Mesodermal cell (in vitro differentiated cells): ENCODE measurements at regions not wholly inside any gene's neighbourhood (a gene's known extent, or its start where the extent isn't known, plus 50 kb on each side); places are given as distances from the start of the nearest gene placed in this dataset.
A peak's percentile ranks its signal among the peaks of the same experiment; 100 is the strongest.
"Not testable (repeated sequence)": the region's sequence is repeated elsewhere in the genome, so short reads cannot be mapped to it uniquely, and the experiment has no call there.

Experiments used
- H3K27ac ChIP-seq: 2 replicates; pipeline ENCODE4 v1.7.0; 2013; ENCODE audit warnings: mild to moderate bottlenecking, low read depth, low read length, moderate library complexity; ENCODE audit not compliant: severe bottlenecking
- H3K36me3 ChIP-seq: 2 replicates; pipeline ENCODE4 v1.7.1; 2013; ENCODE audit warnings: mild to moderate bottlenecking, low read length, moderate library complexity; ENCODE audit not compliant: control insufficient read depth, insufficient read depth
- H3K4me1 ChIP-seq: one replicate; pipeline ENCODE4 v1.7.1; 2013; ENCODE audit warnings: mild to moderate bottlenecking, low read length; ENCODE audit not compliant: insufficient read depth, control insufficient read depth, poor library complexity, severe bottlenecking
- H3K4me3 ChIP-seq: 2 replicates; pipeline ENCODE4 v1.7.0; 2013; ENCODE audit warnings: low read length, control low read depth, mild to moderate bottlenecking; ENCODE audit not compliant: insufficient read depth, poor library complexity, severe bottlenecking; ENCODE audit errors: extremely low read depth
- H3K9me3 ChIP-seq: 2 replicates; pipeline ENCODE4 v1.7.1; 2013; ENCODE audit warnings: mild to moderate bottlenecking, low read length, moderate library complexity; ENCODE audit not compliant: control insufficient read depth
- WGBS, 2 experiments: methylation state at CpG; one replicate each; pipeline ENCODE4 v1.1.5; 2013; ENCODE audit warnings: missing lambda C conversion rate in 2 of 2; ENCODE audit not compliant: insufficient coverage in 2 of 2; 5-methylcytosine and 5-hydroxymethylcytosine counted together

DNA sequence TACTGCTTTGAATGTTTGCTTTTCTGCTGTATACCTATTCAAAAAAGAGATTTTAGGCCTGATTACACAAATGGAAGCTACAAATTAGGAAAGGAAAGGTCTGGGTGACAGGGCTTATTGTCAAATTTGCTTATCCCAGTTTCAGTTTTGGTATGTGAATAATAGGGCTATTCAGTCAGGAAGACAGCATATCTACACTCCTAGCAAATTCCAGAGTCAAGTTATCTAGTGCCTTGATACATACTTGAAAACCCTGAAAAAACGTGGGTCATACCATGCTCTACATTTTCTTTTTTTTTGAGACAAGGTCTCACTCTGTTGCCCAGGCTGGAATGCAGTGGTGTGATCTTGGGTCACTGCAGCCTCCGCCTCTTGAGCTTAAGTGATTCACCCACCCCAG lies 59.2 kb upstream of the CCDC180 start:
- peak overlapping the region; percentile 57 for H3K27ac ChIP-seq
- not testable (repeated sequence) for H3K36me3 ChIP-seq, H3K4me1 ChIP-seq, H3K9me3 ChIP-seq, H3K4me3 ChIP-seq
- 75 to 85% methylated on average over 2 of the region's 2 CpGs for WGBS, 2 experiments

DNA sequence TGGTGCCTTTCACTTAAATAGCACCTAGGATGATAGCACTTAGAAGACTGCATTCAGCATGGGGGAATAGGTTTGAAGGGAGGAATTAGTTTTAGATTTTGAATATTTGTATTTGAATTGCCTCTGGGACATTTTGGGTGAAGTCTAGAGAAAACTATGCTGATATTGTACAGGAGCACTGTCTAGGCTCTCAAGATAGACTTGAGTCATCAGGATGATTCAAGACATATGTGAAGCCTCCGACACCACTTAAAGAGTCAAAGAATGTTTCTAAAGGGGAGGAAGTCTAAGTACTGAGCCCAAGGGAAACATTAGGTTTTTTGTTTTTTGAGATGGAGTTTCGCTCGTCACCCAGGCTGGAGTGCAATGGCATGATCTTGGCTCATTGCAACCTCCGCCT lies 63.9 kb upstream of the CCDC180 start:
- H3K9me3 ChIP-seq: no peaks in the 10 kb centered on the region
- 100% methylated on average over 1 of the region's 4 CpGs for WGBS, 2 experiments
- H3K4me1 ChIP-seq: peaks cover 9% of the 10 kb centered on the region
- no peak overlapping the region for H3K4me3 ChIP-seq
- no peak overlapping the region for H3K27ac ChIP-seq
- H3K36me3 ChIP-seq: no peaks in the 10 kb centered on the region

GRCh38 chr9:97241430-97241829 lies 66.0 kb upstream of the CCDC180 start:
- not testable (repeated sequence) for H3K4me3 ChIP-seq, H3K36me3 ChIP-seq, H3K27ac ChIP-seq, H3K4me1 ChIP-seq, H3K9me3 ChIP-seq
- WGBS, 2 experiments: 93 to 100% methylated on average over 2 of the region's 5 CpGs

- Histone ChIP-seq H3K4me1 (peaks cover 4% of the 10 kb centered on the region), H3K36me3 (no peaks in the 10 kb centered on the region), H3K4me3 (peak overlapping the region; percentile 52), H3K27ac (peak overlapping the region; percentile 71), H3K9me3 (no peaks in the 10 kb centered on the region)
- WGBS, 2 experiments: 11 to 14% methylated on average over 49 of the region's 58 CpGs
Measured at GRCh38 chr9:97237951-97238889, 69.2 kb upstream of the CCDC180 start.

DNA sequence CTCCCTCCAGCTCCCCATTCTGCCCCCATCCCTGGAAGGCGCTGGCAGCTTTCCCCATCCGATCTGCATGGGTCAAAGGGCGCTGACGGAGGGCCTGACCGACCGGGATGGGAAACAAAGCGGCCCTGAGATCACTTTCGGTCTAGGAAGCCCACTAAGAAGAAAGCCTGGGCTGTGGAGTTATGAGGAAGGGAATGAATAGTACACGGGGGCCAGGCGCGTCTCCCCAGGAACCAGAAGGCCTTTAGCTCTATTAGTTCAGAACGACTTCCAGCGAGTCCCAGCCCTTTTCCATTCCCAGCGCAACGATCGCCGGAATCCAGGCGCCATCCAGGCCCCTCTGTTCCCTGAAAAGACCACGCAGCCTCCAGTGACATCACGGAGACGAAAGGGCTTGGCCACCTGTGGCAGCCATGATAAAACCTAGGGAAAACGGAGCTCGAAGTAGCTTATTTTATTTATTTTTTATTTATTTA lies 70.1 kb upstream of the CCDC180 start:
- Histone ChIP-seq H3K9me3 (no peaks in the 10 kb centered on the region), H3K4me1 (peaks cover 4% of the 10 kb centered on the region), H3K4me3 (peak overlapping the region; percentile 52), H3K27ac (no peak overlapping the region), H3K36me3 (no peaks in the 10 kb centered on the region)
- WGBS, 2 experiments: 78 to 88% methylated on average over 16 of the region's 23 CpGs

DNA sequence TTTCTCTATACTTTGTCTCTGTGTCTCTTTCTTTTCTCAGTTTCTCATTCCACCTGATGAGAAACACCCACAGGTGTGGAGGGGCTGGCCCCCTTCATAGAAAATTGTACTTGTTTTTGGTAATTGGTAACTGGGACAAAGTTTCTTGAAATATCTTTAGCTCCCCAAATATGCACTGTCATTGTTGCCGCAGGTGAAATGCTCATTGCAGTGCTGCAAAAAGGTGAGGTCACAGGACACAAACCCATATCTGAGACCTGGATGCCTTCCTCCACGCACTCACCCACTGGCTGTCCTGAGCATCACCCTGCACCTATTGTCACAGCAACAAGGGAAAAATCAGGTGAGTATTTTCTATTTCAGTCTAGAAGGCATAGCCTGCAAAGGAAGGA lies 74.5 kb upstream of the CCDC180 start:
- H3K9me3 ChIP-seq, H3K36me3 ChIP-seq, H3K4me3 ChIP-seq, H3K27ac ChIP-seq, H3K4me1 ChIP-seq: not testable (repeated sequence)
- WGBS, 2 experiments: 100% methylated on average over 1 to 2 of the region's 2 CpGs

GRCh38 chr9:97232060-97233008 lies 75.1 kb upstream of the CCDC180 start:
- not testable (repeated sequence) for H3K4me3 ChIP-seq, H3K9me3 ChIP-seq, H3K27ac ChIP-seq, H3K4me1 ChIP-seq, H3K36me3 ChIP-seq
- WGBS, 2 experiments: 65 to 70% methylated on average over 5 of the region's 13 CpGs

DNA sequence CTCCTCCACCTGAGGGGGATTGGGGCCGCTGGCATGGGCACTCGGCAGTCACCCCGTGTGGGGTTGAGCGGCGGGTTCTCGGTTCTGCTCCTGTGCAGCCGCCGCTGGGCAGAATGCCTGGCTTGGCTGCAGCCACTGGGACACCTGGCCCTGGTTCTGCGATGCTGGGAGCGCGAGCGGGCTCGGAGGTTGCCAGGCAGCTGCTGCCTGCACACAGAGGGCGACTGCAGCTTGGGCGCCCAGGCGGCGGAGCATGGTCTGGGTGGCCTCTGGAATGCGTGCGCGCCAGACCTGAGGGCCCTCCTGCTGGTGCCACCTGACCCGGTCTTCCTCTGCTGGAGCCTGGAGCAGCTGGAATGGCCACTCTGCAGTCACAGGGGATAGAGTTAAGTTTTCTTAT lies 85.1 kb upstream of the CCDC180 start:
- WGBS, 2 experiments: 1 to 2% methylated on average over 12 to 18 of the region's 21 CpGs
- not testable (repeated sequence) for H3K4me1 ChIP-seq, H3K9me3 ChIP-seq, H3K27ac ChIP-seq, H3K4me3 ChIP-seq, H3K36me3 ChIP-seq

DNA sequence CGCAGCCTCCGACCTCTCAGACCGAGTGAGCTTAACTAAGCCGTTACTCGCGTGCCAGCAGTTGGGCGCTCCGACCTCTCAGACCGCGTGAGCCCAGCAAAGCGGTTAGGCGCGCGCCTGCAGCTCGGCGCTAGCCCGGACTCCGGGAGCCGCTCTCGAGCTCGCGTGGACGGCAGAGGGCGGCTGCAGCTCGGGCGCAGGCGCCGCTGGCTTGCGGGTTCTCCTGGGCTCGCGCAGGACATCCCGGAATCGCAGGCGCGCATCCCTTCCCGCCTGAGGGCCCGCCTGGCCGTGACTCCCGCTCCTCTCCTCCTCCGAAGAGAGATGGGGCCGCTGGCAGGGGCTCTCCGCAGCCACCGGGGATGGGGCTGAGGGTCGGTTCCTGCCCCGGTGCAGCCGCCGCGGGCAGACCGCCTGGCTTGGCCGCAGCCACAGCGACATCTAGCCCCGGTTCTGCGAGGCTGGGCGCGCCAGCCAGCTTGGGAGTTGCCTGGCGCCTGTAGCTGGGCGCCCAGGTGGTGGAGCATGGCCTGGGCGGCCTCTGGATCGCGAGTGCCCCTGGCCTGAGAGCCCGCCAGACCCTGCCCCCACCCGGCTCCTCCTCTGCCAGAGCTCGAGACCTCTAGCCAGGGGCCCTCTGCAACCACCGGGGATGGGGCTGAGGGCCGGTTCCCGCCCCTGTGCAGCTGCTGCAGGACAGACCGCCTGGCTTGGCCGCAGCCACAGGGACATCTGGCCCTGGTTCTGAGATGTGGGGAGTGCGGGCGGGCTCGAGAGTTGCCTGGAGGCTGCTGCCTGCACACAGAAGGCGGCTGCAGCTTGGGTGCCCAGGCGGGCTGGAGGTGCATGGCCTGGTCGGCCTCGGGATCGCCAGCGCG lies 85.7 kb upstream of the CCDC180 start:
- WGBS, 2 experiments: 0% methylated on average over 33 to 52 of the region's 78 CpGs
- H3K36me3 ChIP-seq, H3K27ac ChIP-seq, H3K4me1 ChIP-seq, H3K9me3 ChIP-seq: not testable (repeated sequence)
- peak overlapping the region; percentile 30 for H3K4me3 ChIP-seq

GRCh38 chr9:97220894-97221477 lies 86.5 kb upstream of the CCDC180 start:
- Histone ChIP-seq H3K4me3 (peak overlapping the region; percentile 30), H3K9me3 (no peaks in the 10 kb centered on the region), H3K27ac (no peak overlapping the region), H3K36me3 (no peaks in the 10 kb centered on the region), H3K4me1 (no peaks in the 10 kb centered on the region)
- 0 to 1% methylated on average over 24 to 42 of the region's 44 CpGs for whole genome bisulfite sequencing, 2 experiments
